ENCODE measurements at regions not wholly inside any gene's neighbourhood (a gene's known extent, or its start where the extent isn't known, plus 50 kb on each side); places are given as distances from the start of the nearest gene placed in this dataset.

DNA sequence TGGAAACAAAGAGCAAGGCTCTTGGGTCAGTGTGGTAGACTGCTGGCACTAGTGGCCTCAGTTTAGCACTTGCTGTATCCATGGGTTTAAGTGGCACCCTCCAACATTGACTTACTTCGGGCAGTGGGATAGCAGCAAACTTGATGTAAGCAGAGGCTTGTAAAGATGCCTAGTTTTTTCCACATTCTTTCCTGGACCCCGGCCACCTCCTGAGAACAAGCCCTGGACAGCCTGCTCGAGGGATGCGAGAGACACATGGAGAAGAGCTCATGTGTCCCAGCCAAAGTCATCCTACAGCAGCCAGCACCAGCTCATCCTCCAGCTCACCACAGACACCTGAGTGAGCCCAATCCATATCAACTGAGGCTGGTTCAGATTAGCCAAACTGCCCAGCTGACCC lies 142.7 kb upstream of the PCBD1 start:
- Histone ChIP-seq H3K36me3 (ENCODE audit: control insufficient read depth in 3 of 3, insufficient read depth in 3 of 3, low read length in 3 of 3) (no peaks in the 10 kb centered on the region), H3K9me3 (ENCODE audit: control insufficient read depth in 3 of 3, low read length in 3 of 3) (no peaks in the 10 kb centered on the region), H3K4me3 (ENCODE audit: low read length in 3 of 3) (no peak overlapping the region), H3K27ac (ENCODE audit: low read depth, low read length) (no peak overlapping the region), H3K4me1 (ENCODE audit: control insufficient read depth in 3 of 3, insufficient read depth in 3 of 3, low read length in 3 of 3) (peaks cover 0 to 14% (median 13%) of the 10 kb centered on the region in 3 donors), H3K27me3 (ENCODE audit: control insufficient read depth in 3 of 3, insufficient read depth in 3 of 3, low read length in 3 of 3) (no peaks in the 10 kb centered on the region), H3K9ac (ENCODE audit: low read depth in 1 of 3, low read length in 3 of 3) (no peak overlapping the region)

GRCh38 chr10:71031603-71032002 lies 143.2 kb upstream of the PCBD1 start:
- Histone ChIP-seq H3K4me1 (ENCODE audit: control insufficient read depth in 3 of 3, insufficient read depth in 3 of 3, low read length in 3 of 3) (peaks cover 0 to 14% (median 13%) of the 10 kb centered on the region in 3 donors), H3K9ac (ENCODE audit: low read depth in 1 of 3, low read length in 3 of 3) (no peak overlapping the region), H3K9me3 (ENCODE audit: control insufficient read depth in 3 of 3, low read length in 3 of 3) (no peaks in the 10 kb centered on the region), H3K27me3 (ENCODE audit: control insufficient read depth in 3 of 3, insufficient read depth in 3 of 3, low read length in 3 of 3) (no peaks in the 10 kb centered on the region), H3K36me3 (ENCODE audit: control insufficient read depth in 3 of 3, insufficient read depth in 3 of 3, low read length in 3 of 3) (no peaks in the 10 kb centered on the region), H3K27ac (ENCODE audit: low read depth, low read length) (no peak overlapping the region), H3K4me3 (ENCODE audit: low read length in 3 of 3) (no peak overlapping the region)

GRCh38 chr10:71032887-71033286 lies 144.5 kb upstream of the PCBD1 start:
- no peak overlapping the region for H3K9ac ChIP-seq (ENCODE audit: low read depth in 1 of 3, low read length in 3 of 3)
- peaks cover 0 to 14% (median 13%) of the 10 kb centered on the region in 3 donors for H3K4me1 ChIP-seq (ENCODE audit: control insufficient read depth in 3 of 3, insufficient read depth in 3 of 3, low read length in 3 of 3)
- H3K27ac ChIP-seq (ENCODE audit: low read depth, low read length) = no peak overlapping the region
- H3K36me3 ChIP-seq (ENCODE audit: control insufficient read depth in 3 of 3, insufficient read depth in 3 of 3, low read length in 3 of 3) = no peaks in the 10 kb centered on the region
- H3K27me3 ChIP-seq (ENCODE audit: control insufficient read depth in 3 of 3, insufficient read depth in 3 of 3, low read length in 3 of 3) = no peaks in the 10 kb centered on the region
- H3K4me3 ChIP-seq (ENCODE audit: low read length in 3 of 3) = no peak overlapping the region
- no peaks in the 10 kb centered on the region for H3K9me3 ChIP-seq (ENCODE audit: control insufficient read depth in 3 of 3, low read length in 3 of 3)

DNA sequence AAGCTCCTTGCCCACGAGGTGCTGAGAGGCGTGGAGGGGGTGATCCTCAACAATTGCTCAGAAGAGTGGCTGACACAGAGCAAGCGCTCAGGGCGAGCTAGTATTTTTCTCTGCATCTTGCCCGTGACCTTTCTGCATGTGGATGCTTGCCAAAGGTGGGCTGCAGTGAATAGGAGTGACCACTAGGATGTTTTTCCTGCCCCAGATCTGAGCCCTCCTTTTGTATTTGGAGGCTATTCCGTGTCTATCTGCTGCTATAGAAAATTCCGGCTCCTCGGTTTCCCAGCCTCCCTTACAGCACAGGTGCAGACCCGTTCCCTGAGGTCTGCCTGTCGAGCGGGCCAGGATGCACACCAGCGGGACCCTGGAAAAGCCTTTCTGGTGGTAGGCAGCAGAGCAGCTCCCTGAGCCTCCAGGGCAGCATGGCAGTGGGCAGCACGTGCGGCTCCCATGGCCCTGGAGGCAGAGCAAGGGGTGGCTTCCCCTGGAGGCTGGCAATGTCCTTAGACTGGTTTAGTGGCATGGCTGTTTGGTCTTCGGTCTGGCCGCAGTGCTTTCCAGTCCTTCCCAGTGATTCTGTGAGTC lies 145.1 kb upstream of the PCBD1 start:
- Histone ChIP-seq H3K4me3 (ENCODE audit: low read length in 3 of 3) (no peak overlapping the region), H3K27me3 (ENCODE audit: control insufficient read depth in 3 of 3, insufficient read depth in 3 of 3, low read length in 3 of 3) (no peaks in the 10 kb centered on the region), H3K27ac (ENCODE audit: low read depth, low read length) (no peak overlapping the region), H3K9ac (ENCODE audit: low read depth in 1 of 3, low read length in 3 of 3) (no peak overlapping the region), H3K4me1 (ENCODE audit: control insufficient read depth in 3 of 3, insufficient read depth in 3 of 3, low read length in 3 of 3) (peaks cover 0 to 14% (median 13%) of the 10 kb centered on the region in 3 donors), H3K9me3 (ENCODE audit: control insufficient read depth in 3 of 3, low read length in 3 of 3) (no peaks in the 10 kb centered on the region), H3K36me3 (ENCODE audit: control insufficient read depth in 3 of 3, insufficient read depth in 3 of 3, low read length in 3 of 3) (no peaks in the 10 kb centered on the region)

- Histone ChIP-seq H3K36me3 (ENCODE audit: control insufficient read depth in 3 of 3, insufficient read depth in 3 of 3, low read length in 3 of 3) (no peaks in the 10 kb centered on the region), H3K9me3 (ENCODE audit: control insufficient read depth in 3 of 3, low read length in 3 of 3) (no peaks in the 10 kb centered on the region), H3K4me3 (ENCODE audit: low read length in 3 of 3) (no peak overlapping the region), H3K27me3 (ENCODE audit: control insufficient read depth in 3 of 3, insufficient read depth in 3 of 3, low read length in 3 of 3) (peaks cover 0 to 3% (median 3%) of the 10 kb centered on the region in 3 donors), H3K9ac (ENCODE audit: low read depth in 1 of 3, low read length in 3 of 3) (no peak overlapping the region), H3K27ac (ENCODE audit: low read depth, low read length) (no peak overlapping the region), H3K4me1 (ENCODE audit: control insufficient read depth in 3 of 3, insufficient read depth in 3 of 3, low read length in 3 of 3) (peaks cover 0 to 6% (median 4%) of the 10 kb centered on the region in 3 donors)
Measured at GRCh38 chr10:71035511-71036296, 147.3 kb upstream of the PCBD1 start.

DNA sequence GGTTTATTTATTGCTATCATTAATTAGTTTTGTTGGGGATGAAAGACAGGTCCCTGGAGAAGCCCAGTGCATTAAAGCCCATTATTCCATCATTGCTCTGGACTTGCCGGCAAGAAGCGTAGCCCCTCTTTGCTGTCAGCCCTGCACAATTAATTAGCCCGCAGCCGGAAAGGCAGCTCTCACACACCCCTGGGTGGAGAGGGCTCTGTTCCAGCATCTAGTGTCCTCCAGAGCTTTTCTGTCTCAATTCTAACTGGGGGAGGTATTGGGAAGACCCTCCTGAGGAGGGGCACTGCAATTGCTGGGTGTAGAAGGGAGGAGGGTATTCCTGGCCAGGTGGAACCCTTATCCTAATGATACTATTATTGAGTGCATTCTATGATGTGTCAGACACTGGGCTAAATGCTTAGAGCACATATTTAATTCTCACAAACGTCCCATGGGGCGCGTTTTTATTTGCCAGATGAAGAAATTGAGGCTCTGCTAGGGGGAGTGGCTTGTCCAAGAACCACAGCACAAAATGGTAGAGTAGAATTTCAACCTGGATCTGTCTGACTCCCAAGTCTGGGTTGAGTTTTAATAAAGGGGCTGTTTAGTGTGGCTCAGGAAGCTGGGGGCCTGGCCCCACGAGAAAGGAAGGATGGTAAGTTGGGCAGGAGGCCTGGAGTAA lies 148.1 kb upstream of the PCBD1 start:
- no peaks in the 10 kb centered on the region for H3K36me3 ChIP-seq (ENCODE audit: control insufficient read depth in 3 of 3, insufficient read depth in 3 of 3, low read length in 3 of 3)
- no peak overlapping the region for H3K27ac ChIP-seq (ENCODE audit: low read depth, low read length)
- H3K9me3 ChIP-seq (ENCODE audit: control insufficient read depth in 3 of 3, low read length in 3 of 3) = no peaks in the 10 kb centered on the region
- H3K27me3 ChIP-seq (ENCODE audit: control insufficient read depth in 3 of 3, insufficient read depth in 3 of 3, low read length in 3 of 3) = peaks cover 0 to 7% (median 3%) of the 10 kb centered on the region in 3 donors
- peaks cover 0 to 6% (median 4%) of the 10 kb centered on the region in 3 donors for H3K4me1 ChIP-seq (ENCODE audit: control insufficient read depth in 3 of 3, insufficient read depth in 3 of 3, low read length in 3 of 3)
- H3K4me3 ChIP-seq (ENCODE audit: low read length in 3 of 3) = no peak overlapping the region
- no peak overlapping the region for H3K9ac ChIP-seq (ENCODE audit: low read depth in 1 of 3, low read length in 3 of 3)

GRCh38 chr10:71038091-71038633 lies 149.8 kb upstream of the PCBD1 start:
- Histone ChIP-seq H3K4me1 (ENCODE audit: control insufficient read depth in 3 of 3, insufficient read depth in 3 of 3, low read length in 3 of 3) (no peaks in the 10 kb centered on the region), H3K9me3 (ENCODE audit: control insufficient read depth in 3 of 3, low read length in 3 of 3) (no peaks in the 10 kb centered on the region), H3K4me3 (ENCODE audit: low read length in 3 of 3) (no peak overlapping the region), H3K9ac (ENCODE audit: low read depth in 1 of 3, low read length in 3 of 3) (no peak overlapping the region), H3K27ac (ENCODE audit: low read depth, low read length) (no peak overlapping the region), H3K27me3 (ENCODE audit: control insufficient read depth in 3 of 3, insufficient read depth in 3 of 3, low read length in 3 of 3) (peaks cover 0 to 7% (median 6%) of the 10 kb centered on the region in 3 donors), H3K36me3 (ENCODE audit: control insufficient read depth in 3 of 3, insufficient read depth in 3 of 3, low read length in 3 of 3) (no peaks in the 10 kb centered on the region)

GRCh38 chr10:71038921-71039320 lies 150.6 kb upstream of the PCBD1 start:
- Histone ChIP-seq H3K27me3 (ENCODE audit: control insufficient read depth in 3 of 3, insufficient read depth in 3 of 3, low read length in 3 of 3) (peaks cover 0 to 12% (median 7%) of the 10 kb centered on the region in 3 donors), H3K27ac (ENCODE audit: low read depth, low read length) (no peak overlapping the region), H3K4me3 (ENCODE audit: low read length in 3 of 3) (no peak overlapping the region), H3K9me3 (ENCODE audit: control insufficient read depth in 3 of 3, low read length in 3 of 3) (no peaks in the 10 kb centered on the region), H3K4me1 (ENCODE audit: control insufficient read depth in 3 of 3, insufficient read depth in 3 of 3, low read length in 3 of 3) (no peaks in the 10 kb centered on the region), H3K9ac (ENCODE audit: low read depth in 1 of 3, low read length in 3 of 3) (no peak overlapping the region), H3K36me3 (ENCODE audit: control insufficient read depth in 3 of 3, insufficient read depth in 3 of 3, low read length in 3 of 3) (no peaks in the 10 kb centered on the region)

GRCh38 chr10:71039551-71039950 lies 151.2 kb upstream of the PCBD1 start:
- H3K4me3 ChIP-seq (ENCODE audit: low read length in 3 of 3) = no peak overlapping the region
- no peaks in the 10 kb centered on the region for H3K36me3 ChIP-seq (ENCODE audit: control insufficient read depth in 3 of 3, insufficient read depth in 3 of 3, low read length in 3 of 3)
- H3K9ac ChIP-seq (ENCODE audit: low read depth in 1 of 3, low read length in 3 of 3) = no peak overlapping the region
- H3K27me3 ChIP-seq (ENCODE audit: control insufficient read depth in 3 of 3, insufficient read depth in 3 of 3, low read length in 3 of 3) = peaks cover 0 to 12% (median 7%) of the 10 kb centered on the region in 3 donors
- no peaks in the 10 kb centered on the region for H3K4me1 ChIP-seq (ENCODE audit: control insufficient read depth in 3 of 3, insufficient read depth in 3 of 3, low read length in 3 of 3)
- H3K27ac ChIP-seq (ENCODE audit: low read depth, low read length) = no peak overlapping the region
- H3K9me3 ChIP-seq (ENCODE audit: control insufficient read depth in 3 of 3, low read length in 3 of 3) = no peaks in the 10 kb centered on the region

DNA sequence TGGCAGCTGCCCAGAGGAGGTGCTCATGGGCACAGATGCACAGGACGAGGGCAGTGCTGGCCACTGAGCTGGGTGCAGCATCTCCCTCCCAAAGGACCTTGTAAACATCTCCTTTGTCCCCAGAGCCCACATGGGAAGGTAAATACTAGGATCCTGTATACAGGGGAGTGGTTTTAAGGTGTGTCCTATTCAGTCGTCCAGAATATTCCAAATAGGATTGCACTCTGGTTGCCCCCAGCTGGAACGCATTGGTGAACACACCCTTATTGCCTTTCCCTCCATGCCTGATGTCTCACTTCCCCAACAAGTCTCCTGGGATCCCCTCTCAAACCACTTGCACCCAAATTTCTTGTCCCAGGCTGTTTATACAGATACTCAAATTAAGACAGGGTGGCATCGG lies 152.0 kb upstream of the PCBD1 start:
- Histone ChIP-seq H3K4me3 (ENCODE audit: low read length in 3 of 3) (no peak overlapping the region), H3K27me3 (ENCODE audit: control insufficient read depth in 3 of 3, insufficient read depth in 3 of 3, low read length in 3 of 3) (peaks cover 0 to 12% (median 7%) of the 10 kb centered on the region in 3 donors), H3K27ac (ENCODE audit: low read depth, low read length) (no peak overlapping the region), H3K9me3 (ENCODE audit: control insufficient read depth in 3 of 3, low read length in 3 of 3) (no peaks in the 10 kb centered on the region), H3K36me3 (ENCODE audit: control insufficient read depth in 3 of 3, insufficient read depth in 3 of 3, low read length in 3 of 3) (no peaks in the 10 kb centered on the region), H3K9ac (ENCODE audit: low read depth in 1 of 3, low read length in 3 of 3) (no peak overlapping the region), H3K4me1 (ENCODE audit: control insufficient read depth in 3 of 3, insufficient read depth in 3 of 3, low read length in 3 of 3) (no peaks in the 10 kb centered on the region)
